Left lung (tissue), 4 donors: ENCODE measurements at regions not wholly inside any gene's neighbourhood (a gene's known extent, or its start where the extent isn't known, plus 50 kb on each side); places are given as distances from the start of the nearest gene placed in this dataset.
"Not testable (repeated sequence)": the region's sequence is repeated elsewhere in the genome, so short reads cannot be mapped to it uniquely, and the experiment has no call there.

ENCODE experiments used
- ATAC-seq: fragments of 200-7000 bp; cut with Tn5 transposase; one replicate; pipeline ENCODE4 v1.9.1; 2020; ENCODE audit warnings: moderate library complexity
- DNase-seq, 4 donors: peaks; one replicate each; pipeline ENCODE4 v3.0.0-alpha.2; 2013 to 2020
- H3K27ac ChIP-seq, 2 donors: fragments of 200-600 bp; sonication (generic) in 1 of 2; one replicate each; pipeline versions ENCODE4 v1.5.0 to v1.8.0; 2020 to 2021
- H3K27me3 ChIP-seq, 2 donors: fragments of 200-600 bp; sonication (generic) in 1 of 2; one replicate each; pipeline versions ENCODE4 v1.5.0 to v1.8.0; 2020 to 2021
- H3K36me3 ChIP-seq, 2 donors: fragments of 200-600 bp; sonication (generic) in 1 of 2; one replicate each; pipeline versions ENCODE4 v1.5.0 to v1.8.0; 2020 to 2021
- H3K4me1 ChIP-seq, 2 donors: fragments of 200-600 bp; one replicate each; pipeline ENCODE4 v1.8.0; 2021
- H3K4me3 ChIP-seq, 2 donors: fragments of 200-600 bp; sonication (generic) in 1 of 2; one replicate each; pipeline versions ENCODE4 v1.5.0 to v1.8.0; 2020 to 2021; ENCODE audit warnings: mild to moderate bottlenecking in 1 of 2
- H3K9me3 ChIP-seq, 2 donors: fragments of 200-600 bp; sonication (generic) in 1 of 2; one replicate each; pipeline versions ENCODE4 v1.5.0 to v1.8.0; 2020 to 2021
- CTCF ChIP-seq, 2 donors: fragments of 200-600 bp; sonication (generic) in 1 of 2; IDR thresholded peaks; one replicate each; pipeline versions ENCODE4 v1.5.0 to v1.8.0; 2021; ENCODE audit warnings: antibody characterized with exemption in 2 of 2
- intact Hi-C, 2 donors: fragments of 100-400 bp; cut with DNase I; formaldehyde crosslinking; loops; one replicate each; pipeline versions ENCODE4 v1.11.2 to v1.14.2; 2022
- donor health status: DM: no; HTN: yes; CAD: no.
- donor health status: DM: no; HTN: no; CAD: no.

- ATAC-seq (peak; percentile 62), DNase-seq (peak in 1 of 4 donors; percentile 43)
- Histone ChIP-seq H3K36me3 (no peaks in the 10 kb centered on the region), H3K4me1 (peaks cover 0 to 12% of the 10 kb centered on the region in 2 donors), H3K27me3 (no peaks in the 10 kb centered on the region), H3K27ac (peak overlapping the region; percentile 72 to 74), H3K4me3 (no peak overlapping the region), H3K9me3 (peaks cover 0 to 13% of the 10 kb centered on the region in 2 donors)
- TF ChIP-seq CTCF (IDR thresholded peaks at IDR 0.05), result no peak
- intact Hi-C loops, result no loop called here
Observed at GRCh38 chr13:49859560-49859959, 67.1 kb upstream of the KPNA3 start.

- Histone ChIP-seq H3K36me3 (no peaks in the 10 kb centered on the region), H3K9me3 (peaks cover 0 to 17% of the 10 kb centered on the region in 2 donors), H3K4me3 (no peak overlapping the region), H3K27me3 (no peaks in the 10 kb centered on the region), H3K27ac (peak overlapping the region; percentile 72 to 74), H3K4me1 (peaks cover 0 to 12% of the 10 kb centered on the region in 2 donors)
- DNase-seq (peak in 1 of 4 donors; percentile 18), ATAC-seq (peak; percentile 90)
- TF ChIP-seq CTCF (IDR thresholded peaks at IDR 0.05), result no peak
- intact Hi-C loops, result no loop called here
Observed at GRCh38 chr13:49858178-49858856, 65.8 kb upstream of the KPNA3 start.

- no peak overlapping the region for H3K27ac ChIP-seq
- intact Hi-C loops, result no loop called here
- ATAC-seq (no peak), DNase-seq (no peak)
- no peaks in the 10 kb centered on the region for H3K36me3 ChIP-seq
- peaks cover 0 to 17% of the 10 kb centered on the region in 2 donors for H3K9me3 ChIP-seq
- peaks cover 0 to 12% of the 10 kb centered on the region in 2 donors for H3K4me1 ChIP-seq
- no peak overlapping the region for H3K4me3 ChIP-seq
- no peak for TF ChIP-seq CTCF (IDR thresholded peaks at IDR 0.05)
- no peaks in the 10 kb centered on the region for H3K27me3 ChIP-seq
Observed at GRCh38 chr13:49855930-49856329, 63.4 kb upstream of the KPNA3 start.

- no peak overlapping the region for H3K27ac ChIP-seq
- H3K36me3 ChIP-seq, result no peaks in the 10 kb centered on the region
- no peaks in the 10 kb centered on the region for H3K27me3 ChIP-seq
- intact Hi-C loops, result no loop called here
- H3K9me3 ChIP-seq, result peaks cover 0 to 17% of the 10 kb centered on the region in 2 donors
- ATAC-seq, result no peak
- TF ChIP-seq CTCF (IDR thresholded peaks at IDR 0.05), result no peak
- no peak for DNase-seq
- H3K4me3 ChIP-seq, result no peak overlapping the region
- peaks cover 0 to 7% of the 10 kb centered on the region in 2 donors for H3K4me1 ChIP-seq
Observed at GRCh38 chr13:49853535-49853934, 61.1 kb upstream of the KPNA3 start.

- H3K4me1 ChIP-seq, result not testable (repeated sequence)
Observed at GRCh38 chr13:49852460-49852859, 60.0 kb upstream of the KPNA3 start.

More at GRCh38 chr13:49852460-49852859, 60.0 kb upstream of the KPNA3 start:
- H3K9me3 ChIP-seq, result peaks cover 0 to 17% of the 10 kb centered on the region in 2 donors
- intact Hi-C loops, H3K36me3 ChIP-seq, H3K27ac ChIP-seq, H3K27me3 ChIP-seq, DNase-seq, H3K4me3 ChIP-seq, ATAC-seq: not testable (repeated sequence)
